ENCODE measurements at regions not wholly inside any gene's neighbourhood (a gene's known extent, or its start where the extent isn't known, plus 50 kb on each side); places are given as distances from the start of the nearest gene placed in this dataset.

DNA sequence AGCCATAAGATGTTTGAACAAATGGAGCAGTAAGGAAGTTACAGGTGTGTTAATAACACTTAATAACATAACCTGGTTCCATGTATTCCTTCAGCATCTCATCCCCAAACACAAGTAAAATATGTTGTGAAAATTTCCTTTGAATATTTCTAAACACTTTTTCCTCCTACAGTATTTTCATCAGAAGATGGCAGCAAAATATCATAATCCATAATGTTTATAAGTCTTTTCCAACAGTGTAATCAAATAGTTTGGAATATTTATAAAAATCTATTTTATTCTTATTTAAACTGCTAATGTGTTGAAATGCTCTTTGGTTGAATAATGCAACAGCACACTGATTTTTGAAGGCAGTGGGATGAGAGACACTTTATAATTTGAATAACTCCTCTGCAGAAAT is 1020.5 kb downstream of the OTOL1 start:
- TF ChIP-seq, protein P1, sequence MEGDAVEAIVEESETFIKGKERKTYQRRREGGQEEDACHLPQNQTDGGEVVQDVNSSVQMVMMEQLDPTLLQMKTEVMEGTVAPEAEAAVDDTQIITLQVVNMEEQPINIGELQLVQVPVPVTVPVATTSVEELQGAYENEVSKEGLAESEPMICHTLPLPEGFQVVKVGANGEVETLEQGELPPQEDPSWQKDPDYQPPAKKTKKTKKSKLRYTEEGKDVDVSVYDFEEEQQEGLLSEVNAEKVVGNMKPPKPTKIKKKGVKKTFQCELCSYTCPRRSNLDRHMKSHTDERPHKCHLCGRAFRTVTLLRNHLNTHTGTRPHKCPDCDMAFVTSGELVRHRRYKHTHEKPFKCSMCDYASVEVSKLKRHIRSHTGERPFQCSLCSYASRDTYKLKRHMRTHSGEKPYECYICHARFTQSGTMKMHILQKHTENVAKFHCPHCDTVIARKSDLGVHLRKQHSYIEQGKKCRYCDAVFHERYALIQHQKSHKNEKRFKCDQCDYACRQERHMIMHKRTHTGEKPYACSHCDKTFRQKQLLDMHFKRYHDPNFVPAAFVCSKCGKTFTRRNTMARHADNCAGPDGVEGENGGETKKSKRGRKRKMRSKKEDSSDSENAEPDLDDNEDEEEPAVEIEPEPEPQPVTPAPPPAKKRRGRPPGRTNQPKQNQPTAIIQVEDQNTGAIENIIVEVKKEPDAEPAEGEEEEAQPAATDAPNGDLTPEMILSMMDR (conservative IDR thresholded peaks at IDR 0.05; ENCODE audit: low read depth, low read length) = no peak; the same call in 1 of the 2 replicates
- TF ChIP-seq EZH2 (IDR thresholded peaks at IDR 0.05; ENCODE audit: borderline replicate concordance, low read depth, low read length, poor library complexity, severe bottlenecking) = no peak

All from A673 (cell line).